ENCODE measurements at regions not wholly inside any gene's neighbourhood (a gene's known extent, or its start where the extent isn't known, plus 50 kb on each side); places are given as distances from the start of the nearest gene placed in this dataset.

DNA sequence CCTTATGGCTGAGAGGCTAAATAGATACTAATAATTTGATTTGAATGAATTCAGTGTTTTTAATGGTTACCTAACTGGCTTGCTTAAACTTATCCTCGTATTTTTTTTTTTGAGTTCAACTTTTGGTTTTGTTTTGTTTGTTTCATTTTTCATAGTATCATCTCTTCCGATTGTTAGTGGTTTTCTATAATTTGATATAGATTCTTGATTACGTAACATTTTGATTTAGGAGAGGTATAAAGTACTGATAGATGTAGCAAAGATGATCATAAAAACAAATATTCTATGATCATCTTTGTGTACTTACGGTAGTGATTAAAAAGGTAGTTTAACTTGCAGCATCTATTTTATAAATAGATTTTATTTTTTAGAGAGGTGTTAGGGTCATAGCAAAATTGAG is 93.0 kb downstream of the ALX1 start:
- TF ChIP-seq, protein P1, sequence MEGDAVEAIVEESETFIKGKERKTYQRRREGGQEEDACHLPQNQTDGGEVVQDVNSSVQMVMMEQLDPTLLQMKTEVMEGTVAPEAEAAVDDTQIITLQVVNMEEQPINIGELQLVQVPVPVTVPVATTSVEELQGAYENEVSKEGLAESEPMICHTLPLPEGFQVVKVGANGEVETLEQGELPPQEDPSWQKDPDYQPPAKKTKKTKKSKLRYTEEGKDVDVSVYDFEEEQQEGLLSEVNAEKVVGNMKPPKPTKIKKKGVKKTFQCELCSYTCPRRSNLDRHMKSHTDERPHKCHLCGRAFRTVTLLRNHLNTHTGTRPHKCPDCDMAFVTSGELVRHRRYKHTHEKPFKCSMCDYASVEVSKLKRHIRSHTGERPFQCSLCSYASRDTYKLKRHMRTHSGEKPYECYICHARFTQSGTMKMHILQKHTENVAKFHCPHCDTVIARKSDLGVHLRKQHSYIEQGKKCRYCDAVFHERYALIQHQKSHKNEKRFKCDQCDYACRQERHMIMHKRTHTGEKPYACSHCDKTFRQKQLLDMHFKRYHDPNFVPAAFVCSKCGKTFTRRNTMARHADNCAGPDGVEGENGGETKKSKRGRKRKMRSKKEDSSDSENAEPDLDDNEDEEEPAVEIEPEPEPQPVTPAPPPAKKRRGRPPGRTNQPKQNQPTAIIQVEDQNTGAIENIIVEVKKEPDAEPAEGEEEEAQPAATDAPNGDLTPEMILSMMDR (conservative IDR thresholded peaks at IDR 0.05 in 1 of 2, IDR thresholded peaks at IDR 0.05 in 1 of 2; ENCODE audit: low read depth in 1 of 2, low read length in 2 of 2), result no peak
- TF ChIP-seq EZH2 (IDR thresholded peaks at IDR 0.05; ENCODE audit: low read length, missing control alignments), result no peak
